ENCODE measurements at regions not wholly inside any gene's neighbourhood (a gene's known extent, or its start where the extent isn't known, plus 50 kb on each side); places are given as distances from the start of the nearest gene placed in this dataset.

DNA sequence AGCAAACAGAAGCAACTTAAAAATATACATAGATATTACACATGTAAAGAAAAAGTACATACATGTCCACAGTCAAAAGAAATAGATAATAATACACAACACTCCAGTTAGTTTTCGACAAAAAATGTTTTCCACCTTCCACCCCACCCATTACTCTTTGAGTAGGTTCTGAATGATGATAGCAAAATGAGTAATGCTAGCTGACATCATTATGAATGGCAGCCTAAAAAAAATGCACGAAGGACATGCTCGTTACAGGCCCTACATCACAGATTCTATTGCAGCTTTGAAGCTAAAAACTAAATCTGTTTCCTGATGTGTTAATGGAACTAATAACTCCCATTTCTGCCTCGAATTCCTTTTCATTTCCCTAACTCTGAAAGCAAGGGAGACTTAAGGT lies 578.7 kb upstream of the NETO1 start:
- TF ChIP-seq, protein P1, sequence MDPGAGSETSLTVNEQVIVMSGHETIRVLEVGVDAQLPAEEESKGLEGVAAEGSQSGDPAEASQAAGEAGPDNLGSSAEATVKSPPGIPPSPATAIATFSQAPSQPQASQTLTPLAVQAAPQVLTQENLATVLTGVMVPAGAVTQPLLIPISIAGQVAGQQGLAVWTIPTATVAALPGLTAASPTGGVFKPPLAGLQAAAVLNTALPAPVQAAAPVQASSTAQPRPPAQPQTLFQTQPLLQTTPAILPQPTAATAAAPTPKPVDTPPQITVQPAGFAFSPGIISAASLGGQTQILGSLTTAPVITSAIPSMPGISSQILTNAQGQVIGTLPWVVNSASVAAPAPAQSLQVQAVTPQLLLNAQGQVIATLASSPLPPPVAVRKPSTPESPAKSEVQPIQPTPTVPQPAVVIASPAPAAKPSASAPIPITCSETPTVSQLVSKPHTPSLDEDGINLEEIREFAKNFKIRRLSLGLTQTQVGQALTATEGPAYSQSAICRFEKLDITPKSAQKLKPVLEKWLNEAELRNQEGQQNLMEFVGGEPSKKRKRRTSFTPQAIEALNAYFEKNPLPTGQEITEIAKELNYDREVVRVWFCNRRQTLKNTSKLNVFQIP (CRISPR knock-in tag; IDR thresholded peaks at IDR 0.05; ENCODE audit: borderline replicate concordance, low read depth), result no peak
- TF ChIP-seq ISL1 (CRISPR knock-in tag; IDR thresholded peaks at IDR 0.05) (no peak), OSR1 (CRISPR knock-in tag; IDR thresholded peaks at IDR 0.05) (no peak), ESRRG (CRISPR knock-in tag; IDR thresholded peaks at IDR 0.05) (no peak), ARNTL (CRISPR knock-in tag; IDR thresholded peaks at IDR 0.05; ENCODE audit: borderline replicate concordance, low read depth) (no peak), BACH2 (CRISPR knock-in tag; IDR thresholded peaks at IDR 0.05; ENCODE audit: borderline replicate concordance) (no peak), TOX (CRISPR knock-in tag; IDR thresholded peaks at IDR 0.05; ENCODE audit: borderline replicate concordance) (no peak), SNAI2 (CRISPR knock-in tag; IDR thresholded peaks at IDR 0.05) (no peak), GLIS3 (CRISPR knock-in tag; IDR thresholded peaks at IDR 0.05) (no peak), ZNF70 (CRISPR knock-in tag; IDR thresholded peaks at IDR 0.05) (no peak), ZC3H10 (CRISPR knock-in tag; IDR thresholded peaks at IDR 0.05) (no peak), PPARA (CRISPR knock-in tag; IDR thresholded peaks at IDR 0.05; ENCODE audit: borderline replicate concordance) (no peak), ZNF8 (CRISPR knock-in tag; IDR thresholded peaks at IDR 0.05) (no peak), ZFP30 (CRISPR knock-in tag; IDR thresholded peaks at IDR 0.05) (no peak)
- TF ChIP-seq, protein P2, sequence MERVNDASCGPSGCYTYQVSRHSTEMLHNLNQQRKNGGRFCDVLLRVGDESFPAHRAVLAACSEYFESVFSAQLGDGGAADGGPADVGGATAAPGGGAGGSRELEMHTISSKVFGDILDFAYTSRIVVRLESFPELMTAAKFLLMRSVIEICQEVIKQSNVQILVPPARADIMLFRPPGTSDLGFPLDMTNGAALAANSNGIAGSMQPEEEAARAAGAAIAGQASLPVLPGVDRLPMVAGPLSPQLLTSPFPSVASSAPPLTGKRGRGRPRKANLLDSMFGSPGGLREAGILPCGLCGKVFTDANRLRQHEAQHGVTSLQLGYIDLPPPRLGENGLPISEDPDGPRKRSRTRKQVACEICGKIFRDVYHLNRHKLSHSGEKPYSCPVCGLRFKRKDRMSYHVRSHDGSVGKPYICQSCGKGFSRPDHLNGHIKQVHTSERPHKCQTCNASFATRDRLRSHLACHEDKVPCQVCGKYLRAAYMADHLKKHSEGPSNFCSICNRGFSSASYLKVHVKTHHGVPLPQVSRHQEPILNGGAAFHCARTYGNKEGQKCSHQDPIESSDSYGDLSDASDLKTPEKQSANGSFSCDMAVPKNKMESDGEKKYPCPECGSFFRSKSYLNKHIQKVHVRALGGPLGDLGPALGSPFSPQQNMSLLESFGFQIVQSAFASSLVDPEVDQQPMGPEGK (CRISPR knock-in tag; IDR thresholded peaks at IDR 0.05; ENCODE audit: borderline replicate concordance), result no peak
- TF ChIP-seq, protein P3, sequence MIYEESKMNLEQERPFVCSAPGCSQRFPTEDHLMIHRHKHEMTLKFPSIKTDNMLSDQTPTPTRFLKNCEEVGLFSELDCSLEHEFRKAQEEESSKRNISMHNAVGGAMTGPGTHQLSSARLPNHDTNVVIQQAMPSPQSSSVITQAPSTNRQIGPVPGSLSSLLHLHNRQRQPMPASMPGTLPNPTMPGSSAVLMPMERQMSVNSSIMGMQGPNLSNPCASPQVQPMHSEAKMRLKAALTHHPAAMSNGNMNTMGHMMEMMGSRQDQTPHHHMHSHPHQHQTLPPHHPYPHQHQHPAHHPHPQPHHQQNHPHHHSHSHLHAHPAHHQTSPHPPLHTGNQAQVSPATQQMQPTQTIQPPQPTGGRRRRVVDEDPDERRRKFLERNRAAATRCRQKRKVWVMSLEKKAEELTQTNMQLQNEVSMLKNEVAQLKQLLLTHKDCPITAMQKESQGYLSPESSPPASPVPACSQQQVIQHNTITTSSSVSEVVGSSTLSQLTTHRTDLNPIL (CRISPR knock-in tag; IDR thresholded peaks at IDR 0.05; ENCODE audit: low read depth), result no peak
- ATAC-seq, result no peak

DNA sequence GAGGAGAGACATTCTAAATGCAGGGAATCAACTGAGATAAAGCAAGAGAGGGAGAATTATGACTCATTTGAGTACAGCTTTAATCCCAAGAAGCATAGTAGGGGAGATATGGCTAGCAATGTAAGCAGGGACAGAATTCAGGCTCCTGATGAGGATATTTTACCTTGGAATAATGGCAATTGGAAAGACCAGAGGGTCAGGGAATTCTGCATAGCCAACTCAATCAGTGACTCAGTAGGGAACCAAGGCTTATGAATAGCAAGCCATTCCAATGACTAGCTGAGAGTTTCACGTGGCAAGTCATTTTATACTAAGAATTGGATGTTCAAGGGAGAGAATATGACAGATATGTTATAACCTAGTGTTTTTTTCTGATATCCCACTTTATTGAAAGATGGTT lies 563.8 kb upstream of the NETO1 start:
- TF ChIP-seq, protein P4, sequence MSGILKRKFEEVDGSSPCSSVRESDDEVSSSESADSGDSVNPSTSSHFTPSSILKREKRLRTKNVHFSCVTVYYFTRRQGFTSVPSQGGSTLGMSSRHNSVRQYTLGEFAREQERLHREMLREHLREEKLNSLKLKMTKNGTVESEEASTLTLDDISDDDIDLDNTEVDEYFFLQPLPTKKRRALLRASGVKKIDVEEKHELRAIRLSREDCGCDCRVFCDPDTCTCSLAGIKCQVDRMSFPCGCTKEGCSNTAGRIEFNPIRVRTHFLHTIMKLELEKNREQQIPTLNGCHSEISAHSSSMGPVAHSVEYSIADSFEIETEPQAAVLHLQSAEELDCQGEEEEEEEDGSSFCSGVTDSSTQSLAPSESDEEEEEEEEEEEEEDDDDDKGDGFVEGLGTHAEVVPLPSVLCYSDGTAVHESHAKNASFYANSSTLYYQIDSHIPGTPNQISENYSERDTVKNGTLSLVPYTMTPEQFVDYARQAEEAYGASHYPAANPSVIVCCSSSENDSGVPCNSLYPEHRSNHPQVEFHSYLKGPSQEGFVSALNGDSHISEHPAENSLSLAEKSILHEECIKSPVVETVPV (CRISPR knock-in tag; IDR thresholded peaks at IDR 0.05), result no peak
- TF ChIP-seq ZFP3 (CRISPR knock-in tag; IDR thresholded peaks at IDR 0.05) (no peak), TOX (CRISPR knock-in tag; IDR thresholded peaks at IDR 0.05; ENCODE audit: borderline replicate concordance) (no peak), PPARA (CRISPR knock-in tag; IDR thresholded peaks at IDR 0.05; ENCODE audit: borderline replicate concordance) (no peak), ZFP30 (CRISPR knock-in tag; IDR thresholded peaks at IDR 0.05) (no peak), RARB (CRISPR knock-in tag; IDR thresholded peaks at IDR 0.05) (no peak), CSDC2 (CRISPR knock-in tag; IDR thresholded peaks at IDR 0.05) (no peak), ZNF70 (CRISPR knock-in tag; IDR thresholded peaks at IDR 0.05) (no peak), ISL1 (CRISPR knock-in tag; IDR thresholded peaks at IDR 0.05) (no peak), ARNTL (CRISPR knock-in tag; IDR thresholded peaks at IDR 0.05; ENCODE audit: borderline replicate concordance, low read depth) (no peak), BACH2 (CRISPR knock-in tag; IDR thresholded peaks at IDR 0.05; ENCODE audit: borderline replicate concordance) (no peak), ZNF565 (CRISPR knock-in tag; conservative IDR thresholded peaks at IDR 0.05; ENCODE audit: low read depth) (no peak), ESRRG (CRISPR knock-in tag; IDR thresholded peaks at IDR 0.05) (no peak), TCF4 (CRISPR knock-in tag; IDR thresholded peaks at IDR 0.05; ENCODE audit: borderline replicate concordance) (no peak)
- TF ChIP-seq, protein P5, sequence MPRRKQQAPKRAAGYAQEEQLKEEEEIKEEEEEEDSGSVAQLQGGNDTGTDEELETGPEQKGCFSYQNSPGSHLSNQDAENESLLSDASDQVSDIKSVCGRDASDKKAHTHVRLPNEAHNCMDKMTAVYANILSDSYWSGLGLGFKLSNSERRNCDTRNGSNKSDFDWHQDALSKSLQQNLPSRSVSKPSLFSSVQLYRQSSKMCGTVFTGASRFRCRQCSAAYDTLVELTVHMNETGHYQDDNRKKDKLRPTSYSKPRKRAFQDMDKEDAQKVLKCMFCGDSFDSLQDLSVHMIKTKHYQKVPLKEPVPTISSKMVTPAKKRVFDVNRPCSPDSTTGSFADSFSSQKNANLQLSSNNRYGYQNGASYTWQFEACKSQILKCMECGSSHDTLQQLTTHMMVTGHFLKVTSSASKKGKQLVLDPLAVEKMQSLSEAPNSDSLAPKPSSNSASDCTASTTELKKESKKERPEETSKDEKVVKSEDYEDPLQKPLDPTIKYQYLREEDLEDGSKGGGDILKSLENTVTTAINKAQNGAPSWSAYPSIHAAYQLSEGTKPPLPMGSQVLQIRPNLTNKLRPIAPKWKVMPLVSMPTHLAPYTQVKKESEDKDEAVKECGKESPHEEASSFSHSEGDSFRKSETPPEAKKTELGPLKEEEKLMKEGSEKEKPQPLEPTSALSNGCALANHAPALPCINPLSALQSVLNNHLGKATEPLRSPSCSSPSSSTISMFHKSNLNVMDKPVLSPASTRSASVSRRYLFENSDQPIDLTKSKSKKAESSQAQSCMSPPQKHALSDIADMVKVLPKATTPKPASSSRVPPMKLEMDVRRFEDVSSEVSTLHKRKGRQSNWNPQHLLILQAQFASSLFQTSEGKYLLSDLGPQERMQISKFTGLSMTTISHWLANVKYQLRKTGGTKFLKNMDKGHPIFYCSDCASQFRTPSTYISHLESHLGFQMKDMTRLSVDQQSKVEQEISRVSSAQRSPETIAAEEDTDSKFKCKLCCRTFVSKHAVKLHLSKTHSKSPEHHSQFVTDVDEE (CRISPR knock-in tag; IDR thresholded peaks at IDR 0.05), result no peak
- TF ChIP-seq, protein P3 (CRISPR knock-in tag; IDR thresholded peaks at IDR 0.05; ENCODE audit: low read depth), result no peak
- TF ChIP-seq, protein P2 (CRISPR knock-in tag; IDR thresholded peaks at IDR 0.05; ENCODE audit: borderline replicate concordance), result no peak
- ATAC-seq, result no peak
